LHCN-M2 (cell line): ENCODE measurements at regions not wholly inside any gene's neighbourhood (a gene's known extent, or its start where the extent isn't known, plus 50 kb on each side); places are given as distances from the start of the nearest gene placed in this dataset.
A peak's percentile ranks its signal among the peaks of the same experiment; 100 is the strongest.

Experiments
- DNase-seq: peaks from one replicate; pipeline ENCODE4 v3.0.0-alpha.2; 2012; ENCODE audit warnings: low read depth

GRCh38 chr2:106041150-106041549 is 153.0 kb downstream of the UXS1 start:
- no peak for DNase-seq

DNA sequence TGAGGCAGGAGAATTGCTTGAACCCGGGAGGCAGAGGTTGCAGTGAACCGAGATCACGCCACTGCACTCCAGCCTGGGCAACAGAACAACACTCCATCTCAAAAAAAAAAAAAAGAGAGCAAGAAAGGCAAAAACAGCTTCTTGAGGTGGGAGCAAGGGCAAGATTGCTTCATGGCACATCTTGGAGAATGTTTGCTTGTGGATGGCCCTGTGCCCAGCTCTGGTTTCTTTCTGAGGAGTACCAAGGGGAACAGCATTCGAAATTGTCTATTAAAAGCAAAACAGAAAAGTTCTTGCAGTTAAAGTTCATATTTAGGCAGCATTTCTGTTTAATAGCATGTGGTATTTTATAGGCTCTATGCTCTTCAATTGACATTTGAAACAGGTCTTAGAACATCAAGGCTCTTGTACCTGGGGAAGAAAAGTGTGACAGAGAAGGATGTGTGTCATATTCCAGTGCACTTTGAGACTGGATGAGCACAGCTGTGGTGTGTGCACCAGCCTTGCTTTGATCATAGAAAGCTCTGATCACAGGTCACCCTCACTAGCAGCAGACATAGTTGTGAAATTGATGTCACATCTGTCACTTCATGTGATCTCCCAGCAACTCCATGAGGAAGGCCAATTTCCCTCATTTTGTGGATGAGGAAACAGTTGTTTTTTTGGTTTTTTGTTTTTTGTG is 154.3 kb downstream of the UXS1 start:
- no peak for DNase-seq

- DNase-seq = no peak
Measured at GRCh38 chr2:106038601-106039375, 155.3 kb downstream of the UXS1 start.

DNA sequence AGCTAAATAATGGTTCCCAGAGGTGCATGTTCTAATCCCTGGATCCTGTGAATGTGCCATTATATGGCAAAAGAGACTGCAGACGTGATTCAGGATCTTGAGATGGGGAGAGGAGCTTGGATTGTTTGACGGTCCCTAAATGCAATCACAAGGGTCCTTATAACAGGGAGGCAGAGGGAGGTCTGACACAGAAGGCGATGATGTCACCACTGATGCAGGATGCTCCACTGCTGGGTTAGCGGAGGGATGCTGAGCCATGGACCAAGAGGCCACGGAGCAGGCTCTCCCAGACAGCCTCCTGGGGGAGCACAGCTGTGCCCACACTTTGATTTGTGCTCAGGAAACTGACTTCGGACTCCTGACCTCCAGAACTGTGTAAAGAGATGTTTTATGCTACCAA is 156.2 kb downstream of the UXS1 start:
- DNase-seq = no peak

GRCh38 chr2:106037262-106037661 is 156.8 kb downstream of the UXS1 start:
- DNase-seq = no peak

- DNase-seq = no peak
Measured at GRCh38 chr2:106034325-106034724, 159.8 kb downstream of the UXS1 start.

DNA sequence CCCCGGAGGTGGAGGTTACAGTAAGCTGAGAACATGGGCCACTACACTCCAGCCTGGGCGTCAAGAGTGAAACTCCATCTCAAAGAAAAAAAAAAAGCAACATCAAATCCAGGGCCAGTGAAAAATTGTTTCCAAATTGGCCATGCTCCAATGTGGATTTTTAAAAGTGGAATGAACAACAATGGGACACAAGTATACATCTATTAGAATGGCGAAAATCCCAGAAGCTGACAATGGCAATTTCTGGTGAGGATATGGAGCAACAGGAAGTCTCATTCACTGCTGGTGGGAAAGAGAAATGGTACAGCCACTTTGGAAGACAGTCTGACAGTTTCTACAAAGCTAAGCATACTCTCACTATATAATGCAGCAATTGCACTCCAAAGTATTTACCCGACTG is 161.4 kb downstream of the UXS1 start:
- DNase-seq = no peak

DNA sequence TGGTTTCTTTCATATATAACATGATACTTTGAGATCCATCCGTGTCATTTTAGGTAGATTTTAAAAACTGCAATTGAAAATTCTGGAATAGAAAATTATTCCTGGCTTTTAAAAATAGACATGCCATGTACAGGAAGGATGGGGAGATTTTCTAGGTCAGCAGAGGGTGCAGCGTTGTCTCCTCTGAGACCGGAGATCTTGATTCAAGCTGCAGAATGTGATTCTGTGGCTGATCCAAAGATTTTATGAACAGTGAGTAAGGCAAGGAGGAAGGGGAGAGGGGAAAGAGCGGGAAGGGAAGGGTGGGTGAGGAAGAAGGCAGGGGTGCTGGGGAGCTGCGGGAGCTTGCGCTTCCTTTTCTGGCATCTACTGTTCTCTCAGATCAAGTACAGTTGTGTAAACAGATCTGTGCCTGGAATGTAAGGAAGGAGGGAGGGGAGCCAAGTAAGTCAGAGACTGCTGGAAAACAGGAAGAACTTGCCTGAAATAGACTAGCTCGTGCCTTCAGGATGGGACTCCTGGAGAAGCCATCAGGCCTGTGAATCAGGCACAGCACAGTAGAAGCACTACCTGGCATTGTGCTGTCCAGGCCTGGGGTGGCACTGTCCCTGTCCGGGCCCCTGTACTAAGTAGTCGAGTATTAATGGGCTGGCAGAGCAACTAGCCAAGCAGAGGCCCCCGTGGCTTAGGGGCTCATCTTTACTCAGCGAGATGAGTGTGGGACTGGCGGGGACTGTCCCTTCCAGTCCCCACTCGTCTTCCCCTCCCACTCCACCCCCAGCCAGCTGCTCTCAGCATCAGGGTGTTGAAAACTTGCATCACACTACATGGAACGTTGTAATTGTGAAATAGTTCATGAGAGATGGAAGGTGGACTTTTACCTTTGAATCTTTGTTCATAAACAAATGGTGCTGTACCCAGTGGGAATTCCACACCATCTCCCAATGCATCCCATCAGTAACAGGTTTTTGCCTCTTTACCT is 163.5 kb downstream of the UXS1 start:
- peak; percentile 54 for DNase-seq

- DNase-seq = no peak
Measured at GRCh38 chr2:106028192-106028591, 165.9 kb downstream of the UXS1 start.

DNA sequence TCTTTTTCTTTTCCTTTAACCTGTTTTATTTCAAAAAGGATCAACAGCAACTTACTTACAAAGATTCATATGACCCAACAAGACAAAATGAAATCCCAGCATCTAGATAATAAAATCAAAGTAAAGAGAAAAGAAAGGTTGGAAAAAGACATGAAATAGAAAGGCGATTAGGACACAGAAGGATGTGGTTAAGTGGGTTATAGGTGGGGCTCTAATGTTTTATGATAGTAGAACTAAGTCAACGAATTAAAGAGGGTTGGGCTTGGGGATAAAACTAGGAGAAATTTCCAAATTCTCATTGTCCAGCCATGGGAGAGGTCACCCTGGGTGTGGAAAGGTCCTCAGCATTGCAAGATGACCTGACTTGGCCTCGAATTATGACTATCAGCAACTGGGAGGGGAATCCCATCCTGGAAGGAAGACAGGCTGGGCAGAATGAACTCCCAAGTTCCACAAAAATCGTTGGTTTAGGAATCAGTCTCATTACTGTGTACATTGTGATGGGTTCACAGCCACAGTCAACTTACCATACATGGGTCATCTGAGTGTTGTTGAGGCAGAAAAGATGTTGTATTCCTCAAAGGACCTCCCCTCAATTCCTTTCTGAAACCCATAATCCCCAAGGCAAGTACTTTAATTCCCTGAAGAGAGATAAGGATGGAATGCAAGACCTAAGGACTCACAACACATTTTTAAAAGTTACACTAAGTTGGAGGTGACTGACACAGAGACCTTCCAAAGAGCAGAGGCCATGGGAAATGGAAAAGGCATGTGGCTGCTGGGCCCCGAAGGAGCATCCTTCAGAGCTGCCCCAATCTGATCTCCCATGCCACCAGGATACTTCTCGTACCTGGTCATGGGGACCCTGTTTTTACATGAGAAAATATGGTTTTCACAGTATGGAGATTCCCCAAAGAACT is 167.6 kb downstream of the UXS1 start:
- no peak for DNase-seq

DNA sequence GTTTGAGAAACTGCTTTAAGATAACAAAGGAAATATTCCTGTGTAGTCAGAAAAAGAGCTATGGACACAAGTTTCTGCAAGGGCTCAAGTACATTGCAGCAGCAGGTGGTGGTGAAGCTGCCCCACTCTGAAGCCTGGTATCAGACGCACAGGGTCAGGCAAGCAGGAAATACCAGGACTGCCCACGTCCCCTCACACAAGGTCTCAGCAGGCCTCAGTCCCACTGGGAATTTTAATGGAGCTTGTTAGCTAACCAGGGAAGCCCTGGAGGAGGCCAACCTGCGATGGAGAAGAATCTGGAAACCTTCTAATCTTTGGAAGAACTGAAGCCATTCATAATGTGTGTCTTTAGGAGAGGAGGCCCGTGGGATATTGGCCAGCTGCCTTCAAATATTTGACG is 168.3 kb downstream of the UXS1 start:
- no peak for DNase-seq

DNA sequence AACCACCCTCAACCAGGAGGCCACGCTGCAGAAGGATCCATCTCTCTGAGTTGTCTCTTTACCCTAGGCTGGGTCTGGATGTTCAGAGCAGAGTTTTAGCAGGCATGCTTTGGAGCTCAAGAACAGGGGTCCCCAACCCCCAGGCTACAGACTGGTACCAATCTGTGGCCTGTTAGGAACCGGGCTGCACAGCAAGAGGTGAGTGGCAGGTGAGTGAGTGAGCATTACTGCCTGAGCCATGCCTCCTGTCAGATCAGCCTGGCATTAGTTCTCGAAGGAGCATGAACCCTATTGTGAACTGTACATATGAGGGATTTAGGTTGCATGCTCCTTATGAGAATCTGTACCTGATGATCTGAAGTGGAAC is 172.5 kb downstream of the UXS1 start:
- no peak for DNase-seq

- DNase-seq = peak; percentile 18
Measured at GRCh38 chr2:106020821-106021661, 173.1 kb downstream of the UXS1 start.

DNA sequence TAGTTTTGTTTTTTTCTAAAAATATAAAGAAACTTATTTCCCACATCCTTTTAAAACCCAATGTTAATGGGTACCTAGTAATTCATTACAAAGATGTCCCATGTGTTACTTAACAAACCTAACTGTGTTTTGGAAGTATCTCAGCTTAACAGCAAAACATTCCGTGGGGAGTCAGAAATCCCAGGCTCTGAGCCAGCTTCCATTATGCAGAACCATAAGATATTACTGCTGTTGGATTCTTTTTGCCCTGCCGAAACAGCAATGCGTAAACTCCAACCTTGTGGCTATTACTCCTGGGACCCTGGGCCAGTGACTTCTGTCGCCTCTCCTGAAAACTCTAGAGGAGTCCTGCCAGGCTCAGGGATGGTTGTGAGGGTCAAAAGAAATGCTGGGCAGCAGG is 174.1 kb downstream of the UXS1 start:
- no peak for DNase-seq

GRCh38 chr2:106018141-106018540 is 176.0 kb downstream of the UXS1 start:
- no peak for DNase-seq

- DNase-seq = no peak
Measured at GRCh38 chr2:106012591-106013347, 181.3 kb downstream of the UXS1 start.

- DNase-seq = no peak
Measured at GRCh38 chr2:106012001-106012590, 182.0 kb downstream of the UXS1 start.

GRCh38 chr2:106011380-106011779 is 182.7 kb downstream of the UXS1 start:
- DNase-seq = peak; percentile 44

GRCh38 chr2:106010818-106011355 is 183.2 kb downstream of the UXS1 start:
- no peak for DNase-seq
